Fibroblast of lung (primary cell): ENCODE measurements at regions not wholly inside any gene's neighbourhood (a gene's known extent, or its start where the extent isn't known, plus 50 kb on each side); places are given as distances from the start of the nearest gene placed in this dataset.

Experiments
- CTCF ChIP-seq, 2 donors: IDR thresholded peaks in 1 of 2; conservative IDR thresholded peaks in 1 of 2; 1 replicate in 1 of 2; 2 replicates in 1 of 2; pipeline ENCODE4 v1.5.1; 2011 to 2012; ENCODE audit warnings: low read length in 2 of 2, control low read depth in 1 of 2, inconsistent platforms in 1 of 2, low read depth in 1 of 2, mild to moderate bottlenecking in 1 of 2
- EZH2 ChIP-seq: IDR thresholded peaks from 2 replicates; pipeline ENCODE4 v1.5.1; 2012; ENCODE audit warnings: low read length, control low read depth, mild to moderate bottlenecking; ENCODE audit errors: missing control alignments

DNA sequence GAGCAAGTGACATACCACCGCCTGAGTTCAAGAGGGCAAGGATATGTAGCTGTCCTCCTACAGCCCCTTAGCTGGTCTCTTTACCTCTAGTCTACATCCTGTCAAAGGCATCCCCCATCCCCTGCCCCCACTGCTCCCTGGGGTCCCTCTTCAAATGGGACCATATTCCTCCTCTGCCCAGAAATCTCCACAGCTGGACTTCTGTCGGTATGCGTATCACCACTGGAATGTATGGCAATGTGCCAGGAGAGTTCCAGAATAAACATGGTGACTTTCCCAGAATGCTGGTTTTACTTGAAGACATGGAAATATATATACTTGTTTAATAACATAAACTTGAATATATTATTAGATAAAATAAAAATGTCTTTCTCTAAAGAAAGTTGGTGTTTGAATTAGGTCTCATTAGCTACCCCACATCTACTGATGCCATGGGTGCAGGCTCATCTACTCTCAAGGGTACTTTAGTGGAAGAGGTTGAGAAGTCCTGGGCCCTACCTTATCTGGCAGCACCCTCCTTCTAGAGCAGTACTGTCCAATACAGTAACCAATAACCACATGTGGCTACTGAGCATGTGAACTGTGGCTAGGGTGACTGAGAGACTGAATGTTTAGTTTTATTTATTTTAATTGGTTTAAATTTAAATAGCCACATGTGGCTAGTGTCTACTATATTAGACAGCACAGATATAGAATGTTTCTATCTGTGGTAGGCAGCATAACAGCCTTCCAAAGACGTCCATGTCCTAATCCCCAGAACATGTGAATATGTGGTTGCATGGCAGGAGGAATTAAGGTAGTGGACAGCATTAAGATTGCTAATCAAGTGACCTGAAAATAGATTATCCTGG is 181.7 kb upstream of the SLC30A5 start:
- TF ChIP-seq CTCF (conservative IDR thresholded peaks at IDR 0.05 in 1 of 2, IDR thresholded peaks at IDR 0.05 in 1 of 2; ENCODE audit: low read depth in 1 of 2, low read length in 2 of 2), result no peak
- no peak for TF ChIP-seq EZH2
